NCI-H2227 (cell line): ENCODE measurements at regions not wholly inside any gene's neighbourhood (a gene's known extent, or its start where the extent isn't known, plus 50 kb on each side); places are given as distances from the start of the nearest gene placed in this dataset.

ENCODE experiments used
- DNase-seq: peaks from one replicate; lab custom pipeline; 2025; ENCODE audit not compliant: unreplicated experiment; lab: John Stamatoyannopoulos, UW

GRCh38 chr11:15615398-15616096 is 500.8 kb downstream of the INSC start:
- no peak for DNase-seq

- no peak for DNase-seq
Measured at GRCh38 chr11:15616130-15617105, 501.7 kb downstream of the INSC start.

- no peak for DNase-seq
Measured at GRCh38 chr11:15617126-15617525, 502.4 kb downstream of the INSC start.

GRCh38 chr11:15618583-15619032 is 503.9 kb downstream of the INSC start:
- DNase-seq, result no peak

- DNase-seq, result no peak
Measured at GRCh38 chr11:15621565-15621964, 506.8 kb downstream of the INSC start.

GRCh38 chr11:15622231-15622890 is 507.6 kb downstream of the INSC start:
- no peak for DNase-seq

- DNase-seq, result no peak
Measured at GRCh38 chr11:15624701-15625100, 510.0 kb downstream of the INSC start.

- no peak for DNase-seq
Measured at GRCh38 chr11:15625691-15626090, 511.0 kb downstream of the INSC start.

- no peak for DNase-seq
Measured at GRCh38 chr11:15627560-15627959, 512.8 kb downstream of the INSC start.

GRCh38 chr11:15629690-15630321 is 515.1 kb downstream of the INSC start:
- no peak for DNase-seq

- DNase-seq, result no peak
Measured at GRCh38 chr11:15630896-15631295, 516.2 kb downstream of the INSC start.

GRCh38 chr11:15635521-15635920 is 520.8 kb downstream of the INSC start:
- no peak for DNase-seq

- no peak for DNase-seq
Measured at GRCh38 chr11:15636521-15637089, 521.9 kb downstream of the INSC start.

- no peak for DNase-seq
Measured at GRCh38 chr11:15638386-15638787, 523.7 kb downstream of the INSC start.

GRCh38 chr11:15640318-15640717 is 525.6 kb downstream of the INSC start:
- DNase-seq, result peak; percentile 46

GRCh38 chr11:15641271-15642045 is 526.7 kb downstream of the INSC start:
- peak; percentile 21 for DNase-seq

GRCh38 chr11:15645201-15645600 is 530.5 kb downstream of the INSC start:
- DNase-seq, result no peak

GRCh38 chr11:15649371-15650104 is 534.8 kb downstream of the INSC start:
- no peak for DNase-seq
